Muscle layer of duodenum (tissue), 2 donors: ENCODE measurements at regions not wholly inside any gene's neighbourhood (a gene's known extent, or its start where the extent isn't known, plus 50 kb on each side); places are given as distances from the start of the nearest gene placed in this dataset.

Experiments used
- H3K27ac ChIP-seq: one replicate; pipeline ENCODE4 v1.7.0; 2013; ENCODE audit warnings: mild to moderate bottlenecking, low read length
- H3K27me3 ChIP-seq: one replicate; pipeline ENCODE4 v1.7.0; 2013; ENCODE audit warnings: low read depth, mild to moderate bottlenecking, control low read depth, low read length
- H3K36me3 ChIP-seq, 2 donors: one replicate each; pipeline ENCODE4 v1.7.0; 2013; ENCODE audit warnings: low read length in 2 of 2, control low read depth in 1 of 2, mild to moderate bottlenecking in 1 of 2; ENCODE audit not compliant: insufficient read depth in 2 of 2, control insufficient read depth in 1 of 2
- H3K4me1 ChIP-seq, 2 donors: one replicate each; pipeline ENCODE4 v1.7.0; 2013; ENCODE audit warnings: low read length in 2 of 2, mild to moderate bottlenecking in 2 of 2, control low read depth in 1 of 2, moderate library complexity in 1 of 2; ENCODE audit not compliant: insufficient read depth in 2 of 2, control insufficient read depth in 1 of 2
- H3K4me3 ChIP-seq, 2 donors: one replicate each; pipeline ENCODE4 v1.7.0; 2013; ENCODE audit warnings: low read length in 2 of 2, low read depth in 1 of 2, mild to moderate bottlenecking in 1 of 2
- H3K9me3 ChIP-seq, 2 donors: one replicate each; pipeline ENCODE4 v1.7.0; 2013; ENCODE audit warnings: low read length in 2 of 2, control low read depth in 1 of 2, mild to moderate bottlenecking in 1 of 2; ENCODE audit not compliant: control insufficient read depth in 1 of 2
- donor health status: healthy.

- no peaks in the 10 kb centered on the region for H3K9me3 ChIP-seq
- H3K27me3 ChIP-seq: no peaks in the 10 kb centered on the region
- no peak overlapping the region for H3K4me3 ChIP-seq
- H3K4me1 ChIP-seq: no peaks in the 10 kb centered on the region
- H3K27ac ChIP-seq: no peak overlapping the region
- H3K36me3 ChIP-seq: no peaks in the 10 kb centered on the region
Measured at GRCh38 chr4:137067735-137068134, 464.6 kb downstream of the PCDH18 start.

- Histone ChIP-seq H3K27ac (no peak overlapping the region), H3K4me1 (no peaks in the 10 kb centered on the region), H3K27me3 (no peaks in the 10 kb centered on the region), H3K9me3 (no peaks in the 10 kb centered on the region), H3K36me3 (no peaks in the 10 kb centered on the region), H3K4me3 (no peak overlapping the region)
Measured at GRCh38 chr4:137065311-137065710, 467.0 kb downstream of the PCDH18 start.

- no peak overlapping the region for H3K27ac ChIP-seq
- no peaks in the 10 kb centered on the region for H3K4me1 ChIP-seq
- no peaks in the 10 kb centered on the region for H3K27me3 ChIP-seq
- no peaks in the 10 kb centered on the region for H3K9me3 ChIP-seq
- no peak overlapping the region for H3K4me3 ChIP-seq
- H3K36me3 ChIP-seq: no peaks in the 10 kb centered on the region
Measured at GRCh38 chr4:137063961-137064360, 468.3 kb downstream of the PCDH18 start.

- no peaks in the 10 kb centered on the region for H3K9me3 ChIP-seq
- no peaks in the 10 kb centered on the region for H3K27me3 ChIP-seq
- H3K4me3 ChIP-seq: no peak overlapping the region
- H3K36me3 ChIP-seq: no peaks in the 10 kb centered on the region
- H3K4me1 ChIP-seq: no peaks in the 10 kb centered on the region
- H3K27ac ChIP-seq: no peak overlapping the region
Measured at GRCh38 chr4:137043184-137043583, 489.1 kb downstream of the PCDH18 start.

GRCh38 chr4:137039370-137039769, 492.9 kb downstream of the PCDH18 start:
- Histone ChIP-seq H3K27me3 (no peaks in the 10 kb centered on the region), H3K27ac (no peak overlapping the region), H3K4me3 (no peak overlapping the region), H3K9me3 (no peaks in the 10 kb centered on the region), H3K36me3 (no peaks in the 10 kb centered on the region), H3K4me1 (no peaks in the 10 kb centered on the region)

GRCh38 chr4:137032222-137032621, 500.1 kb downstream of the PCDH18 start:
- H3K27ac ChIP-seq: no peak overlapping the region
- H3K4me3 ChIP-seq: no peak overlapping the region
- no peaks in the 10 kb centered on the region for H3K4me1 ChIP-seq
- no peaks in the 10 kb centered on the region for H3K27me3 ChIP-seq
- no peaks in the 10 kb centered on the region for H3K36me3 ChIP-seq
- no peaks in the 10 kb centered on the region for H3K9me3 ChIP-seq

- H3K27ac ChIP-seq: no peak overlapping the region
- no peaks in the 10 kb centered on the region for H3K9me3 ChIP-seq
- H3K27me3 ChIP-seq: no peaks in the 10 kb centered on the region
- H3K4me3 ChIP-seq: no peak overlapping the region
- H3K4me1 ChIP-seq: no peaks in the 10 kb centered on the region
- no peaks in the 10 kb centered on the region for H3K36me3 ChIP-seq
Measured at GRCh38 chr4:137029026-137029425, 503.3 kb downstream of the PCDH18 start.

- Histone ChIP-seq H3K9me3 (no peaks in the 10 kb centered on the region), H3K4me3 (no peak overlapping the region), H3K4me1 (no peaks in the 10 kb centered on the region), H3K27me3 (no peaks in the 10 kb centered on the region), H3K36me3 (no peaks in the 10 kb centered on the region), H3K27ac (no peak overlapping the region)
Measured at GRCh38 chr4:137025484-137026059, 506.7 kb downstream of the PCDH18 start.

GRCh38 chr4:137015426-137016409, 516.6 kb downstream of the PCDH18 start:
- Histone ChIP-seq H3K27ac (no peak overlapping the region), H3K9me3 (no peaks in the 10 kb centered on the region), H3K4me1 (no peaks in the 10 kb centered on the region), H3K27me3 (no peaks in the 10 kb centered on the region), H3K36me3 (no peaks in the 10 kb centered on the region), H3K4me3 (no peak overlapping the region)

GRCh38 chr4:137000432-137000831, 531.9 kb downstream of the PCDH18 start:
- no peak overlapping the region for H3K27ac ChIP-seq
- no peaks in the 10 kb centered on the region for H3K27me3 ChIP-seq
- peaks cover 0 to 2% of the 10 kb centered on the region in 2 donors for H3K9me3 ChIP-seq
- no peaks in the 10 kb centered on the region for H3K4me1 ChIP-seq
- no peaks in the 10 kb centered on the region for H3K36me3 ChIP-seq
- no peak overlapping the region for H3K4me3 ChIP-seq

GRCh38 chr4:136992032-136992431, 540.3 kb downstream of the PCDH18 start:
- no peaks in the 10 kb centered on the region for H3K4me1 ChIP-seq
- H3K27me3 ChIP-seq: no peaks in the 10 kb centered on the region
- no peaks in the 10 kb centered on the region for H3K9me3 ChIP-seq
- H3K36me3 ChIP-seq: no peaks in the 10 kb centered on the region
- H3K4me3 ChIP-seq: no peak overlapping the region
- no peak overlapping the region for H3K27ac ChIP-seq
